Keratinocyte (primary cell): ENCODE measurements at regions not wholly inside any gene's neighbourhood (a gene's known extent, or its start where the extent isn't known, plus 50 kb on each side); places are given as distances from the start of the nearest gene placed in this dataset.

Source experiments
- DNase-seq: peaks from one replicate; pipeline ENCODE4 v3.0.0-alpha.2; 2011; ENCODE audit warnings: low read depth, missing footprints, low spot score
- FAIRE-seq: peaks from 2 replicates; lab custom pipeline; 2011; peaks lifted over from hg19 to GRCh38; lab: Jason Lieb, UNC
- H2AFZ ChIP-seq: 2 replicates; pipeline ENCODE4 v1.6.0; 2012; ENCODE audit warnings: low read length, control low read depth, inconsistent platforms; ENCODE audit not compliant: control insufficient read depth
- H3K27ac ChIP-seq: 2 replicates; pipeline ENCODE4 v1.5.1; 2011; ENCODE audit warnings: low read length; ENCODE audit not compliant: control insufficient read depth, insufficient read depth
- H3K27me3 ChIP-seq: 3 replicates; pipeline ENCODE4 v1.6.0; 2011; ENCODE audit warnings: low read length; ENCODE audit not compliant: control insufficient read depth, insufficient read depth; ENCODE audit errors: extremely low read depth
- H3K36me3 ChIP-seq, 2 experiments: 2 replicates in 1 of 2; 3 replicates in 1 of 2; pipeline ENCODE4 v1.5.1; 2011; ENCODE audit warnings: low read length in 2 of 2, mild to moderate bottlenecking in 1 of 2; ENCODE audit not compliant: control insufficient read depth in 2 of 2, insufficient read depth in 2 of 2; ENCODE audit errors: extremely low read depth in 1 of 2
- H3K4me1 ChIP-seq: 3 replicates; pipeline ENCODE4 v1.5.1; 2011; ENCODE audit warnings: low read length; ENCODE audit not compliant: control insufficient read depth, insufficient read depth; ENCODE audit errors: extremely low read depth
- H3K4me2 ChIP-seq: 3 replicates; pipeline ENCODE4 v1.6.0; 2011; ENCODE audit warnings: low read depth, low read length; ENCODE audit not compliant: control insufficient read depth, insufficient read depth; ENCODE audit errors: extremely low read depth
- H3K4me3 ChIP-seq, 3 experiments: fragments of 200-600 bp in 1 of 3; sonication (generic) in 1 of 3; 2 replicates in 2 of 3; 3 replicates in 1 of 3; pipeline ENCODE4 v1.5.1; 2011 to 2016; ENCODE audit warnings: low read length in 3 of 3, mild to moderate bottlenecking in 3 of 3, control low read depth in 2 of 3, inconsistent platforms in 1 of 3, low read depth in 1 of 3, mixed read lengths in 1 of 3, mixed run types in 1 of 3, moderate library complexity in 1 of 3; ENCODE audit not compliant: control insufficient read depth in 2 of 3, insufficient read depth in 2 of 3; ENCODE audit errors: extremely low read depth in 1 of 3
- H3K79me2 ChIP-seq: 2 replicates; pipeline ENCODE4 v1.6.0; 2012; ENCODE audit warnings: low read length; ENCODE audit not compliant: control insufficient read depth, insufficient read depth
- H3K9ac ChIP-seq: 3 replicates; pipeline ENCODE4 v1.6.0; 2011; ENCODE audit warnings: low read length; ENCODE audit not compliant: control insufficient read depth, insufficient read depth; ENCODE audit errors: extremely low read depth
- H3K9me1 ChIP-seq: 3 replicates; pipeline ENCODE4 v1.6.0; 2011; ENCODE audit warnings: low read length; ENCODE audit not compliant: control insufficient read depth, insufficient read depth; ENCODE audit errors: extremely low read depth
- H3K9me3 ChIP-seq: 2 replicates; pipeline ENCODE4 v1.5.1; 2012; ENCODE audit warnings: low read depth, low read length; ENCODE audit not compliant: control insufficient read depth
- H4K20me1 ChIP-seq: 3 replicates; pipeline ENCODE4 v1.6.0; 2011; ENCODE audit warnings: low read length; ENCODE audit not compliant: control insufficient read depth, insufficient read depth; ENCODE audit errors: extremely low read depth
- EZH2 ChIP-seq: IDR thresholded peaks from one replicate; pipeline ENCODE4 v1.6.1; 2012; ENCODE audit warnings: inconsistent platforms, mild to moderate bottlenecking, low read length, moderate library complexity
- dilution Hi-C: fragments of 300-500 bp; cut with MboI; formaldehyde crosslinking; loops from one replicate; pipeline ENCODE4 v1.7.0; 2020; ENCODE audit warnings: low sequenced_read_pairs; ENCODE audit not compliant: extremely low pct_ligation_motif_present
- TF ChIP-seq, protein P1 (sequence below), 3 experiments: IDR thresholded peaks in 1 of 3; conservative IDR thresholded peaks in 1 of 3; optimal IDR thresholded peaks in 1 of 3; 2 replicates in 2 of 3; 3 replicates in 1 of 3; pipeline versions ENCODE3 to v1.5.1; 2011; ENCODE audit warnings: low read length in 3 of 3, mild to moderate bottlenecking in 3 of 3, moderate library complexity in 2 of 3, control low read depth in 1 of 3, inconsistent platforms in 1 of 3; ENCODE audit not compliant: insufficient read depth in 2 of 3; ENCODE audit errors: extremely low read depth in 1 of 3

GRCh38 chr11:39462506-39462905, 1996.9 kb downstream of the LRRC4C start:
- no peak for DNase-seq
- Histone ChIP-seq H2AFZ (no peak overlapping the region), H3K9me3 (no peaks in the 10 kb centered on the region), H3K4me1 (no peaks in the 10 kb centered on the region), H3K36me3 (no peaks in the 10 kb centered on the region), H3K4me2 (no peak overlapping the region), H3K9me1 (no peaks in the 10 kb centered on the region), H3K79me2 (no peaks in the 10 kb centered on the region), H3K9ac (no peak overlapping the region), H3K4me3 (no peak overlapping the region), H4K20me1 (no peaks in the 10 kb centered on the region), H3K27me3 (no peaks in the 10 kb centered on the region), H3K27ac (no peak overlapping the region)
- TF ChIP-seq, protein P1, sequence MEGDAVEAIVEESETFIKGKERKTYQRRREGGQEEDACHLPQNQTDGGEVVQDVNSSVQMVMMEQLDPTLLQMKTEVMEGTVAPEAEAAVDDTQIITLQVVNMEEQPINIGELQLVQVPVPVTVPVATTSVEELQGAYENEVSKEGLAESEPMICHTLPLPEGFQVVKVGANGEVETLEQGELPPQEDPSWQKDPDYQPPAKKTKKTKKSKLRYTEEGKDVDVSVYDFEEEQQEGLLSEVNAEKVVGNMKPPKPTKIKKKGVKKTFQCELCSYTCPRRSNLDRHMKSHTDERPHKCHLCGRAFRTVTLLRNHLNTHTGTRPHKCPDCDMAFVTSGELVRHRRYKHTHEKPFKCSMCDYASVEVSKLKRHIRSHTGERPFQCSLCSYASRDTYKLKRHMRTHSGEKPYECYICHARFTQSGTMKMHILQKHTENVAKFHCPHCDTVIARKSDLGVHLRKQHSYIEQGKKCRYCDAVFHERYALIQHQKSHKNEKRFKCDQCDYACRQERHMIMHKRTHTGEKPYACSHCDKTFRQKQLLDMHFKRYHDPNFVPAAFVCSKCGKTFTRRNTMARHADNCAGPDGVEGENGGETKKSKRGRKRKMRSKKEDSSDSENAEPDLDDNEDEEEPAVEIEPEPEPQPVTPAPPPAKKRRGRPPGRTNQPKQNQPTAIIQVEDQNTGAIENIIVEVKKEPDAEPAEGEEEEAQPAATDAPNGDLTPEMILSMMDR (optimal IDR thresholded peaks at IDR 0.05 in 1 of 3, IDR thresholded peaks at IDR 0.05 in 1 of 3, conservative IDR thresholded peaks at IDR 0.05 in 1 of 3; ENCODE audit: extremely low read depth in 1 of 3, insufficient read depth in 2 of 3, low read length in 3 of 3), result no peak
- no peak for TF ChIP-seq EZH2
- FAIRE-seq, result no peak
- dilution Hi-C loops, result no loop called here

GRCh38 chr11:39461066-39461465, 1998.4 kb downstream of the LRRC4C start:
- H3K4me2 ChIP-seq, result no peak overlapping the region
- no peaks in the 10 kb centered on the region for H3K9me1 ChIP-seq
- FAIRE-seq (no peak), DNase-seq (no peak)
- H3K27me3 ChIP-seq, result no peaks in the 10 kb centered on the region
- no peaks in the 10 kb centered on the region for H3K4me1 ChIP-seq
- H4K20me1 ChIP-seq, result no peaks in the 10 kb centered on the region
- no peak overlapping the region for H3K4me3 ChIP-seq
- no peaks in the 10 kb centered on the region for H3K36me3 ChIP-seq
- H3K27ac ChIP-seq, result no peak overlapping the region
- H3K9ac ChIP-seq, result no peak overlapping the region
- dilution Hi-C loops, result no loop called here
- H2AFZ ChIP-seq, result no peak overlapping the region
- TF ChIP-seq, protein P1 (optimal IDR thresholded peaks at IDR 0.05 in 1 of 3, IDR thresholded peaks at IDR 0.05 in 1 of 3, conservative IDR thresholded peaks at IDR 0.05 in 1 of 3; ENCODE audit: extremely low read depth in 1 of 3, insufficient read depth in 2 of 3, low read length in 3 of 3), result no peak
- no peak for TF ChIP-seq EZH2
- no peaks in the 10 kb centered on the region for H3K9me3 ChIP-seq
- no peaks in the 10 kb centered on the region for H3K79me2 ChIP-seq
